Activated CD8-positive, alpha-beta memory T cell treated with anti-CD3 and anti-CD28 coated beads for 36 hours (primary cell): ENCODE measurements at regions not wholly inside any gene's neighbourhood (a gene's known extent, or its start where the extent isn't known, plus 50 kb on each side); places are given as distances from the start of the nearest gene placed in this dataset.
"Not testable (repeated sequence)": the region's sequence is repeated elsewhere in the genome, so short reads cannot be mapped to it uniquely, and the experiment has no call there.

Experiments
- CTCF ChIA-PET: fragments of 350-600 bp; sonication (Branson Sonifier 250); formaldehyde crosslinking; loops from one replicate; lab custom pipeline; 2021; ENCODE audit warnings: antibody characterized with exemption; lab: Charles Lee
- POLR2A ChIA-PET: fragments of 350-600 bp; sonication (Branson Sonifier 250); formaldehyde crosslinking; loops from one replicate; lab custom pipeline; 2021; ENCODE audit warnings: antibody characterized with exemption; lab: Charles Lee

- ChIA-PET POLR2A (no interaction called here), CTCF (interaction anchor here (0.6 kb wide), 2 partner anchors 8 to 235 kb away, joined by 3 to 5 read pairs; no protein-coding TSS in a partner anchor)
Measured at GRCh38 chr6:105745464-105746129, 340.5 kb upstream of the PRDM1 start.

GRCh38 chr6:105744815-105745214, 341.3 kb upstream of the PRDM1 start:
- ChIA-PET CTCF (no interaction called here), POLR2A (interaction anchor here (0.7 kb wide), 1 partner anchor 397 kb away, joined by 3 read pairs; no protein-coding TSS in a partner anchor)

- CTCF ChIA-PET: no interaction called here
- POLR2A ChIA-PET: no interaction called here
Measured at GRCh38 chr6:105740946-105741645, 338.2 kb upstream of the PREP start.

- ChIA-PET CTCF (interaction anchor here (0.7 kb wide), 1 partner anchor 477 kb away, joined by 5 read pairs; no protein-coding TSS in a partner anchor), POLR2A (no interaction called here)
Measured at GRCh38 chr6:105739764-105740163, 336.9 kb upstream of the PREP start.

GRCh38 chr6:105733556-105734162, 330.8 kb upstream of the PREP start:
- ChIA-PET POLR2A (no interaction called here), CTCF (no interaction called here)

- POLR2A ChIA-PET: no interaction called here
- CTCF ChIA-PET: no interaction called here
Measured at GRCh38 chr6:105728995-105729394, 326.1 kb upstream of the PREP start.

GRCh38 chr6:105726902-105727655, 324.2 kb upstream of the PREP start:
- POLR2A ChIA-PET: no interaction called here
- CTCF ChIA-PET: interaction anchor here (1.4 kb wide), 1 partner anchor 23 kb away, joined by 3 read pairs; no protein-coding TSS in a partner anchor

- ChIA-PET POLR2A (no interaction called here), CTCF (no interaction called here)
Measured at GRCh38 chr6:105714846-105715245, 312.0 kb upstream of the PREP start.

- ChIA-PET POLR2A (no interaction called here), CTCF (no interaction called here)
Measured at GRCh38 chr6:105713474-105714118, 310.7 kb upstream of the PREP start.

GRCh38 chr6:105711216-105711615, 308.3 kb upstream of the PREP start:
- ChIA-PET POLR2A (no interaction called here), CTCF (no interaction called here)

- ChIA-PET CTCF (no interaction called here), POLR2A (no interaction called here)
Measured at GRCh38 chr6:105705608-105706007, 302.7 kb upstream of the PREP start.

GRCh38 chr6:105695461-105695860, 292.6 kb upstream of the PREP start:
- CTCF ChIA-PET: no interaction called here

GRCh38 chr6:105692613-105693215, 289.8 kb upstream of the PREP start:
- ChIA-PET POLR2A (no interaction called here), CTCF (no interaction called here)

More at GRCh38 chr6:105695461-105695860, 292.6 kb upstream of the PREP start:
- POLR2A ChIA-PET: no interaction called here

GRCh38 chr6:105691971-105692370, 289.1 kb upstream of the PREP start:
- ChIA-PET POLR2A (no interaction called here), CTCF (no interaction called here)

GRCh38 chr6:105691081-105691480, 288.2 kb upstream of the PREP start:
- POLR2A ChIA-PET: no interaction called here
- CTCF ChIA-PET: no interaction called here

- POLR2A ChIA-PET: no interaction called here
- CTCF ChIA-PET: no interaction called here
Measured at GRCh38 chr6:105688573-105688972, 285.7 kb upstream of the PREP start.

- CTCF ChIA-PET, POLR2A ChIA-PET: not testable (repeated sequence)
Measured at GRCh38 chr6:105686793-105687192, 283.9 kb upstream of the PREP start.

- ChIA-PET POLR2A (no interaction called here), CTCF (no interaction called here)
Measured at GRCh38 chr6:105681061-105681460, 278.2 kb upstream of the PREP start.

GRCh38 chr6:105680131-105680530, 277.2 kb upstream of the PREP start:
- ChIA-PET CTCF (no interaction called here), POLR2A (no interaction called here)
